ENCODE measurements at regions not wholly inside any gene's neighbourhood (a gene's known extent, or its start where the extent isn't known, plus 50 kb on each side); places are given as distances from the start of the nearest gene placed in this dataset.
A peak's percentile ranks its signal among the peaks of the same experiment; 100 is the strongest.

DNA sequence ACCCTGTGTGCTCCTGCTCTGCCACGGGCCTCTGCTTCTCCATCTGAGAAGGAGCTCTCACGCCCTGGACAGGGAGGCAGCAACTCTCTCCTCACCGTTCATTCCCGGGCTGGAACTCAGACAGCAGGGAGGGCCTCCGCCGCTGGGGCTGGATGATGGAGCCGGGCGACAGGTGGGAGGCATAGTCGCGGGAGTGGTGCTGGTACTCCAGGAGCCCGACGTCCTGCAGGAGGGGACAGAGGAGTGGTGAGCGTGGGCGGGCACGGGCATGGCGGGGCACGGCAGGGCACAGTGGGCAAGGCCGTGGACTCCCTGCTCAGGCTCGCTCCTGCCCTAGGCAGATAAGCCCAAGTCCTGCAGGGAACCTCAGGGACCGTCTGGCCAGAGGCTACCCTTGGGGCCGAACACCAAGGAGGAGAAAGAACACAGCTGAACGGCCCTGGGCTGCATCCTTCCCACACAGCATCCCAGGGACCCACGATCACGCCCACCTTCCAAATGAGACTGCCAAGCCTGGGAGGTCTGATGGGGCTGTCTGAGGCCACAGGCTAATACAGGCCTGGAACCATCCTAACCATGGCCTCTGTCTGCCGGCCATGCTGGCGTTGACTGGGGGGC is 81.0 kb downstream of the NCOR2 start:
- Histone ChIP-seq H3K4me3 (replicated peaks; ENCODE audit: insufficient read depth, low read length) (no peak overlapping the region), H3K27me3 (ENCODE audit: insufficient read depth, poor library complexity, severe bottlenecking) (no peaks in the 10 kb centered on the region), H3K27ac (replicated peaks) (no peak overlapping the region)
- DNase-seq (ENCODE audit: low read depth in 1 of 2, low spot score in 1 of 2): no peak
- no peak for TF ChIP-seq POLR2AphosphoS5 (IDR thresholded peaks at IDR 0.05; ENCODE audit: low read depth)
- TF ChIP-seq REST (IDR thresholded peaks at IDR 0.05; ENCODE audit: insufficient replicate concordance, low read depth): no peak
- TF ChIP-seq SPI1 (IDR thresholded peaks at IDR 0.05; ENCODE audit: borderline replicate concordance, low read depth): no peak

DNA sequence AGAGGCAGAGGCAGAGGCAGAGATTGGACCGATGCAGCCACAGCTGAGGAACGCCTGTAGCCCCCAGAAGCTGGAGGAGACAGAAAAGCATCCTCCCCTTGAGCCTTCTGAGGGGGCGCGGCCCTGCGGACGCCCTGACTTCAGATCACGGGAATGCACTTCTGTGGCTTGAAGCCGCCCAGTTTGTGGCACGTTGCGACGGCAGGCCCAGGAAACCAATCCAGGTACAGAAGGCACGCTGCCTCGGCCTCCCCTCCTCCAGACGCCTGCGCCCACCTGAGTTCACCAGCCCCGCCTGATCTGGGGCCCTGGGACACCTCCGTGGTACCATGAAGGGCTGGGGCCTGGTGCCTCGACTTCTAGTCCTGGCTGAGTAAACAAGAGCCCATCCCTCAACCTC is 82.0 kb downstream of the NCOR2 start:
- H3K27ac ChIP-seq (replicated peaks): no peak overlapping the region
- no peak for DNase-seq (ENCODE audit: low read depth in 1 of 2, low spot score in 1 of 2)
- TF ChIP-seq, protein P1, sequence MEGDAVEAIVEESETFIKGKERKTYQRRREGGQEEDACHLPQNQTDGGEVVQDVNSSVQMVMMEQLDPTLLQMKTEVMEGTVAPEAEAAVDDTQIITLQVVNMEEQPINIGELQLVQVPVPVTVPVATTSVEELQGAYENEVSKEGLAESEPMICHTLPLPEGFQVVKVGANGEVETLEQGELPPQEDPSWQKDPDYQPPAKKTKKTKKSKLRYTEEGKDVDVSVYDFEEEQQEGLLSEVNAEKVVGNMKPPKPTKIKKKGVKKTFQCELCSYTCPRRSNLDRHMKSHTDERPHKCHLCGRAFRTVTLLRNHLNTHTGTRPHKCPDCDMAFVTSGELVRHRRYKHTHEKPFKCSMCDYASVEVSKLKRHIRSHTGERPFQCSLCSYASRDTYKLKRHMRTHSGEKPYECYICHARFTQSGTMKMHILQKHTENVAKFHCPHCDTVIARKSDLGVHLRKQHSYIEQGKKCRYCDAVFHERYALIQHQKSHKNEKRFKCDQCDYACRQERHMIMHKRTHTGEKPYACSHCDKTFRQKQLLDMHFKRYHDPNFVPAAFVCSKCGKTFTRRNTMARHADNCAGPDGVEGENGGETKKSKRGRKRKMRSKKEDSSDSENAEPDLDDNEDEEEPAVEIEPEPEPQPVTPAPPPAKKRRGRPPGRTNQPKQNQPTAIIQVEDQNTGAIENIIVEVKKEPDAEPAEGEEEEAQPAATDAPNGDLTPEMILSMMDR (IDR thresholded peaks at IDR 0.05; ENCODE audit: insufficient read depth, low read length): no peak
- no peak for TF ChIP-seq SPI1 (IDR thresholded peaks at IDR 0.05; ENCODE audit: borderline replicate concordance, low read depth)
- no peak for TF ChIP-seq GABPA (IDR thresholded peaks at IDR 0.05; ENCODE audit: low read depth)
- TF ChIP-seq POLR2AphosphoS5 (IDR thresholded peaks at IDR 0.05; ENCODE audit: low read depth): no peak
- no peak for TF ChIP-seq REST (IDR thresholded peaks at IDR 0.05; ENCODE audit: insufficient replicate concordance, low read depth)
- no peak overlapping the region for H3K4me3 ChIP-seq (replicated peaks; ENCODE audit: insufficient read depth, low read length)
- H3K27me3 ChIP-seq (ENCODE audit: insufficient read depth, poor library complexity, severe bottlenecking): no peaks in the 10 kb centered on the region

- no peak overlapping the region for H3K4me3 ChIP-seq (replicated peaks; ENCODE audit: insufficient read depth, low read length)
- TF ChIP-seq POLR2AphosphoS5 (IDR thresholded peaks at IDR 0.05; ENCODE audit: low read depth): peak; percentile 93
- TF ChIP-seq, protein P1 (IDR thresholded peaks at IDR 0.05; ENCODE audit: insufficient read depth, low read length): no peak
- peak in 1 of 2 experiments; percentile 25 for DNase-seq (ENCODE audit: low read depth in 1 of 2, low spot score in 1 of 2)
- no peaks in the 10 kb centered on the region for H3K27me3 ChIP-seq (ENCODE audit: insufficient read depth, poor library complexity, severe bottlenecking)
- H3K27ac ChIP-seq (replicated peaks): no peak overlapping the region
Observed at GRCh38 chr12:124484526-124484953, 82.9 kb downstream of the NCOR2 start.

DNA sequence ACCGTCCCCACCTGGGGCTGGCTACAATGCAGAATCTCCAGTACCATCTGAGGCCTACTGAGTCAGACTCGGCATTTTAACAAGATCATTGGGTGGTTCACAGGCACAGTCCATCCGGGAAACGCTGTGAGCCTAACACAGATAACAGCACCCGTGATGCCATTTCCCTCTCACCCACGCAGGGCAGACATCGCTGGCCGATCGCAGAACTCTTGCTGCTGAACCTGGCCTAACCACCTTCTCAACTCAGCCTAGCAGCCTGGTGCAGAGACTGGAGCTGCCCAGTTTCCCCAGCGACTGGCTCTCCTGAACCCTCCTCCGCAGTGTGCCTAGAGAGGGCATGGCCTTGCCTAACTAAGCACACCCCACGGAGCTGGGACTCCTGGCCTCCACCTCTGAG is 83.3 kb downstream of the NCOR2 start:
- Histone ChIP-seq H3K27ac (replicated peaks) (no peak overlapping the region), H3K4me3 (replicated peaks; ENCODE audit: insufficient read depth, low read length) (no peak overlapping the region), H3K27me3 (ENCODE audit: insufficient read depth, poor library complexity, severe bottlenecking) (no peaks in the 10 kb centered on the region)
- no peak for DNase-seq (ENCODE audit: low read depth in 1 of 2, low spot score in 1 of 2)
- TF ChIP-seq GABPA (IDR thresholded peaks at IDR 0.05; ENCODE audit: low read depth) (no peak), POLR2AphosphoS5 (IDR thresholded peaks at IDR 0.05; ENCODE audit: low read depth) (no peak)
- TF ChIP-seq, protein P1 (IDR thresholded peaks at IDR 0.05; ENCODE audit: insufficient read depth, low read length): no peak

Data from HL-60 (cell line).